GM06990 (cell line): ENCODE measurements at regions not wholly inside any gene's neighbourhood (a gene's known extent, or its start where the extent isn't known, plus 50 kb on each side); places are given as distances from the start of the nearest gene placed in this dataset.

Source experiments
- DNase-seq: peaks from one replicate; pipeline ENCODE4 v3.0.0-alpha.2; 2011; ENCODE audit not compliant: insufficient read length; ENCODE audit errors: extremely low read depth
- H3K27me3 ChIP-seq: replicated peaks from 2 replicates; pipeline ENCODE4 v1.6.0; 2011; ENCODE audit warnings: low read length; ENCODE audit not compliant: control insufficient read depth, insufficient read depth
- H3K36me3 ChIP-seq: 2 replicates; pipeline ENCODE4 v1.5.1; 2011; ENCODE audit warnings: low read length; ENCODE audit not compliant: control insufficient read depth, insufficient read depth
- H3K4me3 ChIP-seq: replicated peaks from 2 replicates; pipeline ENCODE4 v1.5.1; 2011; ENCODE audit warnings: low read depth, mild to moderate bottlenecking, control low read depth, low read length
- CTCF ChIP-seq: IDR thresholded peaks from 2 replicates; pipeline ENCODE4 v1.5.1; 2011; ENCODE audit warnings: low read length, control low read depth, mild to moderate bottlenecking, inconsistent platforms; ENCODE audit not compliant: insufficient read depth, poor library complexity, severe bottlenecking

GRCh38 chr18:78720456-78721237, 259.0 kb upstream of the SALL3 start:
- DNase-seq: no peak

GRCh38 chr18:78721238-78721875, 258.3 kb upstream of the SALL3 start:
- no peak for TF ChIP-seq CTCF
- H3K27me3 ChIP-seq: no peaks in the 10 kb centered on the region
- DNase-seq: no peak
- H3K4me3 ChIP-seq: no peak overlapping the region
- no peaks in the 10 kb centered on the region for H3K36me3 ChIP-seq

More at GRCh38 chr18:78720456-78721237, 259.0 kb upstream of the SALL3 start:
- H3K27me3 ChIP-seq: no peaks in the 10 kb centered on the region
- H3K36me3 ChIP-seq: no peaks in the 10 kb centered on the region
- TF ChIP-seq CTCF: no peak
- H3K4me3 ChIP-seq: no peak overlapping the region

GRCh38 chr18:78721981-78722380, 257.6 kb upstream of the SALL3 start:
- Histone ChIP-seq H3K27me3 (no peaks in the 10 kb centered on the region), H3K36me3 (no peaks in the 10 kb centered on the region), H3K4me3 (no peak overlapping the region)
- no peak for TF ChIP-seq CTCF
- no peak for DNase-seq

GRCh38 chr18:78722386-78722785, 257.2 kb upstream of the SALL3 start:
- no peaks in the 10 kb centered on the region for H3K27me3 ChIP-seq
- no peak for DNase-seq
- H3K36me3 ChIP-seq: no peaks in the 10 kb centered on the region
- H3K4me3 ChIP-seq: no peak overlapping the region
- no peak for TF ChIP-seq CTCF

GRCh38 chr18:78722929-78723710, 256.5 kb upstream of the SALL3 start:
- Histone ChIP-seq H3K27me3 (no peaks in the 10 kb centered on the region), H3K36me3 (no peaks in the 10 kb centered on the region), H3K4me3 (no peak overlapping the region)
- no peak for DNase-seq
- no peak for TF ChIP-seq CTCF
